Left lung (tissue), 4 donors: ENCODE measurements at regions not wholly inside any gene's neighbourhood (a gene's known extent, or its start where the extent isn't known, plus 50 kb on each side); places are given as distances from the start of the nearest gene placed in this dataset.
A peak's percentile ranks its signal among the peaks of the same experiment; 100 is the strongest.

Source experiments
- ATAC-seq: fragments of 200-7000 bp; cut with Tn5 transposase; one replicate; pipeline ENCODE4 v1.9.1; 2020; ENCODE audit warnings: moderate library complexity
- DNase-seq, 4 donors: peaks; one replicate each; pipeline ENCODE4 v3.0.0-alpha.2; 2013 to 2020
- H3K27ac ChIP-seq, 2 donors: fragments of 200-600 bp; sonication (generic) in 1 of 2; one replicate each; pipeline versions ENCODE4 v1.5.0 to v1.8.0; 2020 to 2021
- H3K27me3 ChIP-seq, 2 donors: fragments of 200-600 bp; sonication (generic) in 1 of 2; one replicate each; pipeline versions ENCODE4 v1.5.0 to v1.8.0; 2020 to 2021
- H3K36me3 ChIP-seq, 2 donors: fragments of 200-600 bp; sonication (generic) in 1 of 2; one replicate each; pipeline versions ENCODE4 v1.5.0 to v1.8.0; 2020 to 2021
- H3K4me1 ChIP-seq, 2 donors: fragments of 200-600 bp; one replicate each; pipeline ENCODE4 v1.8.0; 2021
- H3K4me3 ChIP-seq, 2 donors: fragments of 200-600 bp; sonication (generic) in 1 of 2; one replicate each; pipeline versions ENCODE4 v1.5.0 to v1.8.0; 2020 to 2021; ENCODE audit warnings: mild to moderate bottlenecking in 1 of 2
- H3K9me3 ChIP-seq, 2 donors: fragments of 200-600 bp; sonication (generic) in 1 of 2; one replicate each; pipeline versions ENCODE4 v1.5.0 to v1.8.0; 2020 to 2021
- intact Hi-C, 2 donors: fragments of 100-400 bp; cut with DNase I; formaldehyde crosslinking; loops; one replicate each; pipeline versions ENCODE4 v1.11.2 to v1.14.2; 2022
- TF ChIP-seq, protein P1 (sequence below), 2 donors: fragments of 200-600 bp; sonication (generic) in 1 of 2; IDR thresholded peaks; one replicate each; pipeline versions ENCODE4 v1.5.0 to v1.8.0; 2021; ENCODE audit warnings: antibody characterized with exemption in 2 of 2
- donor health status: DM: no; HTN: yes; CAD: no.
- donor health status: DM: no; HTN: no; CAD: no.

DNA sequence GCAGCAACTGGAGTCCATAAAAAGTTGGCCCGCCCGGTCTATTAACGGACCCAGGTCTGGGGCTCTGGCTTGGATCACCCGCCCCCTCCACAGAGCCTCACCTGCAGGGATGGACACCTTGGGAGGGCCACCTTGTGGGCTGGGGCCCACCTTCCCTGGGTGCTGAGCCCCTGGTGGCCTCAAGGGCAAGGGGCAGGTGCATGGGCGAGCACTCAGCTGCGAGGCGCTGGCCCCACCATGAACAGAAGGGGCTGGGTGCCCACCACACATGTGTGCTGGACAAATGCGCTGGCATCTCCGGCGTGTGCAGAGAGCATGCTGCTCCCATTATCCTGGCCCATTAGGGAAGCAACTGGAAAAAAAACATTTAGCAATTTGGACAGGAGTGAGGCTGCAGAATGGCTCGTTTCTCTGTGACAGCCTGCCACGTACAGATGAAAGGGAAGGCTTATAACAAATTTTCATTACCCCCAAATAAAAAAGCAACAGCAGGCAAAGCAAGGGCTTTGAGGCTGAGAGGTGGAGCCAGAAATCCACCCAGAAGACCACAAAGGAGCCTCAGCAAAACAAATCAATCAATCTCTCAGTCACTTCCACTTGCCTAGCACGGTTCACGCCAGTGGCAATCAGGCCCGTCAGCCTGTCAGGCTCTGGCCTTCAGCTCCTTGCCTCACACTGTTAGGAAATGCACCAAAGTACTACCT lies 253.1 kb upstream of the ZNF521 start:
- Histone ChIP-seq H3K4me3 (no peak overlapping the region), H3K27ac (no peak overlapping the region), H3K9me3 (no peaks in the 10 kb centered on the region), H3K27me3 (no peaks in the 10 kb centered on the region), H3K4me1 (no peaks in the 10 kb centered on the region), H3K36me3 (no peaks in the 10 kb centered on the region)
- ATAC-seq: no peak
- peak in 1 of 4 donors; percentile 53 for DNase-seq
- intact Hi-C loops: loop anchor here in 1 of 2 donors (10.0 kb wide), 1 partner anchor 290 kb away; no protein-coding TSS in a partner anchor
- TF ChIP-seq, protein P1, sequence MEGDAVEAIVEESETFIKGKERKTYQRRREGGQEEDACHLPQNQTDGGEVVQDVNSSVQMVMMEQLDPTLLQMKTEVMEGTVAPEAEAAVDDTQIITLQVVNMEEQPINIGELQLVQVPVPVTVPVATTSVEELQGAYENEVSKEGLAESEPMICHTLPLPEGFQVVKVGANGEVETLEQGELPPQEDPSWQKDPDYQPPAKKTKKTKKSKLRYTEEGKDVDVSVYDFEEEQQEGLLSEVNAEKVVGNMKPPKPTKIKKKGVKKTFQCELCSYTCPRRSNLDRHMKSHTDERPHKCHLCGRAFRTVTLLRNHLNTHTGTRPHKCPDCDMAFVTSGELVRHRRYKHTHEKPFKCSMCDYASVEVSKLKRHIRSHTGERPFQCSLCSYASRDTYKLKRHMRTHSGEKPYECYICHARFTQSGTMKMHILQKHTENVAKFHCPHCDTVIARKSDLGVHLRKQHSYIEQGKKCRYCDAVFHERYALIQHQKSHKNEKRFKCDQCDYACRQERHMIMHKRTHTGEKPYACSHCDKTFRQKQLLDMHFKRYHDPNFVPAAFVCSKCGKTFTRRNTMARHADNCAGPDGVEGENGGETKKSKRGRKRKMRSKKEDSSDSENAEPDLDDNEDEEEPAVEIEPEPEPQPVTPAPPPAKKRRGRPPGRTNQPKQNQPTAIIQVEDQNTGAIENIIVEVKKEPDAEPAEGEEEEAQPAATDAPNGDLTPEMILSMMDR (IDR thresholded peaks at IDR 0.05): no peak

DNA sequence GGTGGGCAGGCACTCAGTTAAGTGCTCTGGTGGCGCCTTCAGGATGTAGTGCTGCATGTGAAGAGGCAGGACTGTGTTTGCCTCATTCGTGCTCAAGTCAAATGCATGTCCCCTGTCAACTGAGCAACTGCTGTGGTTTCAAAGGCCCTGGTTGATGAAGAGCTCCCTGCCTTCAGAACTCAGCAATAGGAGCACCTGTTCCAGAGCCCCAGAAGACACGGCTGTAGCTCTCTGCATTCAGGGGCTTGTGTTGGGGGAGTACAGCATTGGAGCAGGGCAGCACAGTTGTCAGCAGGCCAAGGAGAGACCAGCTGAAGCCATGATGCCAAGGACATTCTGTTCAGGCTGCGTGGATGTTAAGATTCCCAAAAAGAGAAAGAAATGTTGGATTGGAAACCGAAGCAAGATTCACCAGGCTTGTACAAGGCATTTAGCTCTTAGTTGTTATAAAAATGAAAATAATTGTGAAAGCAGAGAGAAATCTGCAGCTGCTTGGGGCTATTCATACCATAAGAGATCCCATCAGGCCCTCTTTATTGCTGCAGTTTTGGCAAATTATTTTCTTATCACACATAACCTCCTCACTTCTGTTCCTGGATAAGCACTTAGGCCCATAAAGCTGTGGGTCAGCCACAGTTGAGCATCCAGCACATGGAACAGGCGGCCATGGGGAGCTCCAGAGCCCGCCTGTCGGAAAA lies 252.4 kb upstream of the ZNF521 start:
- H3K4me1 ChIP-seq: no peaks in the 10 kb centered on the region
- intact Hi-C loops: loop anchor here in 1 of 2 donors (10.0 kb wide), 1 partner anchor 290 kb away; no protein-coding TSS in a partner anchor
- H3K9me3 ChIP-seq: no peaks in the 10 kb centered on the region
- no peak overlapping the region for H3K4me3 ChIP-seq
- TF ChIP-seq, protein P1 (IDR thresholded peaks at IDR 0.05): no peak
- no peak overlapping the region for H3K27ac ChIP-seq
- ATAC-seq: no peak
- no peaks in the 10 kb centered on the region for H3K27me3 ChIP-seq
- no peaks in the 10 kb centered on the region for H3K36me3 ChIP-seq
- DNase-seq: no peak

DNA sequence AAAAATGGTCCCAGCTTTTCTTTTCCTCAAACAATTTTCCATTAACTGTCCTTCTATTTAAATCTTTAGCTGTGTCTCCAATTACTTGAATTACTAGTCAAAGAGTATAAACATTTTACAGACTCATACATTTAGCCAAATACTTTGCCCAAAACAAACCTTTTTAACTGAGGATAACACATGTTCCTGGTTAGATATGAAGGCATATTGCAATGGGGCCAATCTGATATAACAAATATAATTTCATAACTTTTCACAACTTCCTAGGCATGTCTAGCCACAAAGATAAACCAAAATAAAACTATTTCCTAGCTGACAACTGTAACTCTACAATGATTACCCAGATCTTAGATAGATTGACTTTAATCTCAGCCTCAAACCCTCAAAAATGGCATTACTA lies 247.5 kb upstream of the ZNF521 start:
- Histone ChIP-seq H3K9me3 (no peaks in the 10 kb centered on the region), H3K36me3 (no peaks in the 10 kb centered on the region), H3K27me3 (no peaks in the 10 kb centered on the region), H3K27ac (no peak overlapping the region), H3K4me1 (no peaks in the 10 kb centered on the region), H3K4me3 (no peak overlapping the region)
- intact Hi-C loops: no loop called here
- ATAC-seq (no peak), DNase-seq (no peak)
- TF ChIP-seq, protein P1 (IDR thresholded peaks at IDR 0.05): no peak

DNA sequence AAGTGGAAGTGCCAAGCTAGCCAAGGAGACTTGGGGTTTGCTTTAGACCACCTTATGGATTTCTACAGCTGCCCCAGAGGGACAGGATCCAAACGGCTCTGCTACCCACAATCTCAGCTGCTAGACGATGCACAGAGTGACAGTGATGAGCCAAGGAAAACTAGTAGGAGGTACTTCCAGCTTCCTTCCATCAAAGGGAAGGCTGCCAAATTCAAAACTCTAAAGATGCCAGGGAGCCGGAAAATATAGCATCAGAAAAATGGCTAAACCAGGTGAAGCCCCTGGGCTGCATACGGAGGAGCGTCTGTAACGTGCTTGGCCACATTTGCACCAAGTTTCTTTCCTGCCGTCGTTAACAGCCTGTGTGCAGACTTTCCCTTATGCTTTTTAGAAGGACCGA lies 245.5 kb upstream of the ZNF521 start:
- no peak overlapping the region for H3K4me3 ChIP-seq
- TF ChIP-seq, protein P1 (IDR thresholded peaks at IDR 0.05): no peak
- H3K36me3 ChIP-seq: no peaks in the 10 kb centered on the region
- ATAC-seq: no peak
- DNase-seq: no peak
- no peaks in the 10 kb centered on the region for H3K9me3 ChIP-seq
- H3K27me3 ChIP-seq: no peaks in the 10 kb centered on the region
- intact Hi-C loops: no loop called here
- no peaks in the 10 kb centered on the region for H3K4me1 ChIP-seq
- no peak overlapping the region for H3K27ac ChIP-seq

DNA sequence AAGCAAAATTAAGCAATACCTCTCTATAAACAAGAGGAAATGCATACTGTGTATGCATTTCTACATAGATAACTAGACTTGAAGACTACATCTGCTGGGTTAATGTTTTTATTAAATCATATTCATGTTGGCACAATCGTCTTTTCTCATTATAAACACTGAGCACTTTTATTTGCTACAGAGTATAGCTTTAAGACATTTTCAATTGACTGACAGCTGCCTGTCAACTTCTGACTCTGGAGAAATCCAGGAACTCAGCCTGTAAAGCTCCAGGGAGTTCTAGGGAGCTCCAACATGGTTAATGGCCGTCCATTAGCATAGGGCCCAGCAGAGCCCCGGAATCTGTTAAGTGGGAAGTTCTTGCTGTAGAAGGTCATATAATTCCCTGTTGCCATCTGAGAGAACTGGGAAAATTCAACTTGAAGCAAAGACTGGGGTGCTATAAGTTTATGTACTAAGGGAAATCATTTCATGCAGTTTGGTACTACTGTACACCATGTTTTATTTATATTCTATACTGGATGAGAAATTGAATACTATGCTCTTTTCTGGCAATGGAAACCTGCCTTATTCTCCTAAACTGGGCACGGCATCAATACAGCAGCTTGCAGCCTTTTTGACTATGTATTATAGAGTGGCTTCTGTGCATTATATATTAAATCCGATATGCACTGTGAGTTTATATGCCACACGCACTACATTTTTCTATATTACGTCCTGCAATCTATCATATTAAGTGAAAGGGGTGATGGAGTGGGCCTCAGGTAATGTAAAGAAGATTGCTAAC lies 243.5 kb upstream of the ZNF521 start:
- intact Hi-C loops: no loop called here
- Histone ChIP-seq H3K36me3 (no peaks in the 10 kb centered on the region), H3K4me1 (no peaks in the 10 kb centered on the region), H3K4me3 (no peak overlapping the region), H3K27ac (no peak overlapping the region), H3K9me3 (no peaks in the 10 kb centered on the region), H3K27me3 (no peaks in the 10 kb centered on the region)
- ATAC-seq (no peak), DNase-seq (no peak)
- TF ChIP-seq, protein P1 (IDR thresholded peaks at IDR 0.05): no peak
